Stimulated activated CD4-positive, alpha-beta T cell treated with anti-CD3 and anti-CD28 coated beads, Interleukin-12 subunit alpha, Interleukin-12 subunit beta, amount 100 ng/mL, for 4 hours (primary cell): ENCODE measurements at regions not wholly inside any gene's neighbourhood (a gene's known extent, or its start where the extent isn't known, plus 50 kb on each side); places are given as distances from the start of the nearest gene placed in this dataset.

Source experiments
- DNase-seq: peaks from one replicate; pipeline ENCODE4 v3.0.0-alpha.2; 2020

DNA sequence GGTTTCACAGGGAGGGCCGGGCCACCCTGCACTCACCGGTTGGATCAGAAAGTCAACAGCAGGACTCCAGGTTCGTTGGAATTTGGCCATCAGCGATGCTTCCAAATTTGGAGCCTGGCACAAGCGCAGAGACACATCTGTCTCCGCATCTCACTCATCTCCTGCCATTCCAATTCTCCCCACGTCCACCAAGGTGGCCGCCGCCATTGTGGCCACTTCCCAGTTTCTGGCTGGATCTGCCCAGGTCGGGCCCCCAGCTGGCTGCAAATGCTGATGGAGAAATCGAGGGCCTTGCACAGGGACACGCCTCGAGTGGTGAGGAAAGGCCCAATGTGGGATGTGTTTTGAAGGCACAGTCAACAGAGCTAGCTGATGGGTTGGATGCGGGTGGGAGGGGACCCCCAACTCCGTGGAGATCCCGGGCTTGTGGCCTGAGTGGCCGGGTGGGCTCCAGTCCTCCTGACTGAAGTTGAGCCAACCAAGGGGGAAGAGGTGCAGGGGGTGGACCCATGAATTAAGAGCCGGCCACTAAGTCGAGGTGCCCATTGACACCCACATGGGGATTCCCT is 102.7 kb downstream of the CRYAA start:
- DNase-seq = no peak

DNA sequence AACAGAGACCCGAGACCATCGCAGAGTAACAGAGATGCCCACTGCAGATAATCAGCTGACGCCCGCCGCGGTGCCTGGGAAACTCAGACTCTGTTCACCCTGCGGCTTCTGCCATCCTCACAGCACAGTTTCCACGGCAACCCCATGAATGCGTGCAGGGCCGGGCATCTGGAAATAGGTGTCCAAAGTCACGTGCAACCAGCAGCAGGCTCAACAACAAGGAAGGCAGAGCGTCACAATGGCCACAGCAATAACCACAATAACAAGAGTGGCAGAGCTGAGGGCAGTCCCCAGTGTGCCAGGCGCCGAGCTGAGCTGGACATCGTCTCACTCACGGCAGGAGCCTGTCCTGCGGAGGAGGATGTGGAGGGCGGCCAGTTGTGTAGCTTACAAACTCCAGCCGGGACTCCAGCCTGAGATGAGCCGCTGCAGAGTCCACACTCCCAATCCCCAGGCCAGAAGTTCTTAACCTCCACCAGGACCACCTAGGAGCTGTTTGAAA is 102.0 kb downstream of the CRYAA start:
- no peak for DNase-seq

DNA sequence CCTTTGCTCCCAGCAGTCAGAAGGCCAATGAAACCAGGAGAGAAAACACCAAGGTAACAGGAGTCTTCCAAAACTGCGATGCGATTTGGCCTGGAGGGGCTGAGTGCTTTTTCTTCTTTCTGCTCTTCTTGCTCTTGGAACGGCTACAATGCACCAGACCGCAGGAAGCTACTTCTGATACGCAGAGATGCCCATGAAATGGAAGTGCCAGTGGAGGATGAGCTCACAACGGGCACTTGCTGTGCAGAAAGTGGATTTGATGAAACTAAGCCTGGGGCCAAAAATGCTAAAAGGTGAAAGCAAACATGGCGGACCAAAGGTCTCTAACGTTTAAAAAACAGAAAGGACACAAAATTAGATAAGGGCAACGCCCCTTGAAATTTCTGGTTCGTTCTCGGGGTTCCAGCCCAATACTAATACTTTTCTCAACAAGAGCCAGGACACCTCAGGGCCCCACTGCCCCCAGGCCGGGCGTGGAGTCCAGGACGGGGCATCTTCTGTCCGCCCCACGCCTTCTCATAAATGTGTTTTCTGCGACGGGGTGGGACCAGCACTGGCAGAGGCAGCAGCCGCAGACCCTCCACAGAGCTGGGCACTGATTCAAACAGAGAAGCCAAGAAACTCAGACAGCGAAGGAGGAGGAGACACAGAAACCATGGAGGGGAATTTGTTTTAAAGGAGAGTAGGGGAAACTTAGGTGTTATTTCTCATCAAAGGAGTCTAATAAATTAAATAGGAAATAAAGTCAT is 101.3 kb downstream of the CRYAA start:
- DNase-seq = no peak

DNA sequence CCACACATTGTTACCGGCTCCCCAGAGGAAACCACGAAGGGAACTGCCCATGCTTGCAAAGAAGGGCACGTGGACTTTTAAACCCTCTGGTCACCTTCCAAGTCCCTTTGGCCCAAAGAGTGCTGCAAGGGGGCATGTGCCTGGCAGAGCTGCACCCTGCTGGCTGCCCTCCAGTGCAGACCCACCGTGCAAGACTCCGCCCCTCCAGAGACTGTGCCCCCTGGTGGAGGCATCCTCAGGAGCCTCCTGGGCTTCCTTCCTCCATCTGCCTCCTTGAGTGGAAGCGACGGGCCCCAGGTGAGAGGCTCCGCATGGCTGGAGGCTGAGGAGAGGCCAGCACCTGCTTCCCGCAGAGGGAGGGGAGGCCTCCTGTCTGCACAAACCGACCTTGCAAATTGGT is 100.6 kb downstream of the CRYAA start:
- peak; percentile 32 for DNase-seq

DNA sequence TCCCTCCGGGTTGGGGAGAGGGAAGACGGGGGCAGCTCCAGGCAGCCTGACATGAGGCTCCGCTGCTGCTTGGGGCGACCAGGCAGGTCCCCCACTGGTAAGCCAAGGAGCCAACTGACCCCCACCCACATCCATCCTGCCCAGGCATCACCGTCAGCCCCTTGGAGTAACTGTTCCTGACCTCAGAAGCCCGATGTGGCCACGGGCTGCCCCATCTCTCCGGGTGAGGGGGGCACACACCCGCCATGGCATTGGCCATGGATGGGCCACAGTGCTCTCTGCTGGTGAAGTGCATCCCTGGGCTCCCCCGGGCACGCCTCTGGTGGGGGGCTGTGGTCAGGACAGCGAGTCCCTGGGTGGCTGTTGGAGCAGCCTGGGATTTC is 100.0 kb downstream of the CRYAA start:
- no peak for DNase-seq

DNA sequence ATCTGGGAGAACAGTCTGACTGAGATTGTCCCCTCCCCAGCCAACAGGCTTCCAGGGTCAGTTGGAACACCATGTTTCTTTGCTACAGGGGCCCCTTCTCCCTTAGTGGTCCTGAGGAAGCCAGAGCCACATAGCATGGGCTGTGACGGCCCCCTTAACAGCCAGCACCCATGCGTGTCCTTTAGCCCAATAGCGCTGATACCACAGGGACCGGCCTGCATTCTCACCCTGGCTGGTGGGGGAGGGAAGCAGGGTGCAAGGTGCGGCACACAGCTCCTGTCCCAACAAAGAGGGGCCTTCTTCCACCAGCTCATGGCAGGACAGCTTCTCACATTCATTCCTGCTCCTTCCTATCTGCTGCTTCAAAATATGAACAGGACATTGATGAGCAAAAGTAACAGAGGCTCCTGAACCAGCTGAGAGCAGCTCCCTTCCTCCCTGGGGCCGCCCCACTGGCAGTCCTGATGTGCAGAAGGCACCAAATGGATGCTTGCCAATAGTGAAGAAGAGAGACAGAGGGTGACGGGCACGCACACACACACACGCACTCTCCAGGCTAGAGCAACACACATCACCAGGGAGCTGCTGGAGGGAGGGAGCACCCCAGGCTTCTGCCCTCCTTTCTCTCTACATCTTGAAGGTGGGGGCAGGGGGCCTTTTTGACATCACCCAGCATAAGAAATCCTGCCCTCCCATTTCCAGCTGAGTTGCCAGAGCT is 99.4 kb downstream of the CRYAA start:
- no peak for DNase-seq

DNA sequence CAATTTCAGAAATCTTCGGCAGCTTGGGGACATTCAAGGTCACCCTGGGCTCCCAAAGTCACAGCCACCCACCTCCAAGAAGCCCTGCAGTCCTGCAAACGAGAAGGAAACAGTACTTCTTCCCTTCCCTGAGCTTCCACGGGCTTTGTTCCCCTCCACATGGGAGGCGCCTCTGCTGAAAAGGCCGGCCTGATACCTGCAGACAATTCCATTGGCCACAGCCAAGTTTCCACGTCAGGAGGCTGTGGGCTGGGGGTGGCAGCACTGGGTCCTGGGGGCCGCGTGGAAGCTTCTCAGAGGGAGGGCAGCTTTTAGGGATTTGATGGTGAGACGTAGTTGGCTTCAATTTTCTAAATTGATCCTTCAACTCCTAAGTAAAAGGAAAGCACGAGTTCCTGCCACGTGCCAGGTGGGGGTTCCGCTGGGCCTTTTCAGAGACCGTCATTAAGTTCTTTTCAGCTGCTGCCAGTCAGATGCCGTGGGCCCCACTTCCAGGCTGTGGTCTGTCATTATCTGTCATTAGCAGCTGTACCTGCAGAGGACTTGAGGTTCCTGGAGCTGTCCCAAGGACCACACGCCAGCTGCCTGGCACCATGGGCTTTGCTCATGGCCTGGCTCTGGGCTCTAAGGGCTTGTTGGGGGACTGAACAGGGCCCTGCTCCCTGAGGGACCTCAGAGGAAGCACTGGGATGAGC is 98.7 kb downstream of the CRYAA start:
- no peak for DNase-seq

DNA sequence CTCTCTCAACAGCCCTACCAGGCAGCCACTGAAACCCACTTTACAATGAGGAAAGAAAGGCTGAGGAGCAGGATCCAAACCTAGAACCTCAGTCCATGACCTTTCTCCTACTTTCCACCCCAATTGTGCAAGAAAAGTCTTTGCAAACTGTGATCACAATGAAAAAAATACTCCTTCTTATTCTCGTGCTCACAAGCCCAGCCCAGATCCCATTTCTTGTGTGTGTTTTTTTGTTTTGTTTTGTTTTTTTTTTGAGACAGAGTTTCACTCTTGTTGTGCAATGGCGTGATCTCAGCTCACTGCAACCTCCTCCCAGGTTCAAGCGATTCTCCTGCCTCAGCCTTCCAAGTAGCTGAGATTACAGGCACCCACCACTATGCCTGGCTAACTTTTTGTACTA is 97.7 kb downstream of the CRYAA start:
- DNase-seq = no peak

DNA sequence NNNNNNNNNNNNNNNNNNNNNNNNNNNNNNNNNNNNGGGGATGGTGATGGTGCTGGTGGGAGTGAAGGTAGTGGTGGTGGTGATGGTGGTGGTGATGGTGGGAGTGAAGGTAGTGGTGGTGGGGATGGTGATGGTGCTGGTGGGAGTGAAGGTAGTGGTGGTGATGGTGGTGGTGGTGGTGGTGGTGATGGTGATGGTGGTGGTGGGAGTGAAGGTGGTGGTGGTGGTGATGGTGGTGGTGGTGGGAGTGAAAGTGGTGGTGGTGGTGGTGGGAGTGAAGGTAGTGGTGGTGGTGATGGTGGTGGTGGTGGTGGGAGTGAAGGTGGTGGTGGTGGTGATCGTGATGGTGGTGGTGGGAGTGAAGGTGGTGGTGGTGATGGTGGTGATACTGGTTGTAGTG is 93.6 kb downstream of the CRYAA start:
- DNase-seq = no peak
